ENCODE measurements at regions not wholly inside any gene's neighbourhood (a gene's known extent, or its start where the extent isn't known, plus 50 kb on each side); places are given as distances from the start of the nearest gene placed in this dataset.

DNA sequence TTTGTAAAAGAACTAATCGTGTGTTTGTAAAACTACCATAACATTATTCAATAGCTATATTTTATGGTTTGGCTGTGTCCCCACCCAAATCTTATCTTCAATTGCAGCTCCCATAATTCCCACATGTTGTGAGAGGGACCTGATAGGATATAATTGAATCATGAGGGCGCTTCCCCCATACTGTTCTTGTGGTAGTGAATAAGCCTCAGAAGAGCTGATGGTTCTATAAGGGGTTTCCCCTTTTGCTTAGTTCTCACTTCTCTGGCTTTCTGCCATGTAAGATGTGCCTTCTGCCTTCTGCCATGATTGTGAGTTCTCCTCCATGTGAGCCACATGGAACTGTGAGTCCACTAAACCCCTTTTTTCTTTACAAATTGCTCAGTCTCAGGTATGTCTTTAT is 1372.3 kb downstream of the AMY1C start:
- TF ChIP-seq, protein P1, sequence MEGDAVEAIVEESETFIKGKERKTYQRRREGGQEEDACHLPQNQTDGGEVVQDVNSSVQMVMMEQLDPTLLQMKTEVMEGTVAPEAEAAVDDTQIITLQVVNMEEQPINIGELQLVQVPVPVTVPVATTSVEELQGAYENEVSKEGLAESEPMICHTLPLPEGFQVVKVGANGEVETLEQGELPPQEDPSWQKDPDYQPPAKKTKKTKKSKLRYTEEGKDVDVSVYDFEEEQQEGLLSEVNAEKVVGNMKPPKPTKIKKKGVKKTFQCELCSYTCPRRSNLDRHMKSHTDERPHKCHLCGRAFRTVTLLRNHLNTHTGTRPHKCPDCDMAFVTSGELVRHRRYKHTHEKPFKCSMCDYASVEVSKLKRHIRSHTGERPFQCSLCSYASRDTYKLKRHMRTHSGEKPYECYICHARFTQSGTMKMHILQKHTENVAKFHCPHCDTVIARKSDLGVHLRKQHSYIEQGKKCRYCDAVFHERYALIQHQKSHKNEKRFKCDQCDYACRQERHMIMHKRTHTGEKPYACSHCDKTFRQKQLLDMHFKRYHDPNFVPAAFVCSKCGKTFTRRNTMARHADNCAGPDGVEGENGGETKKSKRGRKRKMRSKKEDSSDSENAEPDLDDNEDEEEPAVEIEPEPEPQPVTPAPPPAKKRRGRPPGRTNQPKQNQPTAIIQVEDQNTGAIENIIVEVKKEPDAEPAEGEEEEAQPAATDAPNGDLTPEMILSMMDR (IDR thresholded peaks at IDR 0.05; ENCODE audit: insufficient read depth, low read length, poor library complexity, severe bottlenecking) = no peak
- H3K27me3 ChIP-seq (replicated peaks; ENCODE audit: control insufficient read depth, insufficient read depth, low read length) = no peaks in the 10 kb centered on the region
- no peak overlapping the region for H3K4me3 ChIP-seq (replicated peaks; ENCODE audit: low read depth, low read length)
- H3K36me3 ChIP-seq (ENCODE audit: control insufficient read depth, insufficient read depth, low read length) = no peaks in the 10 kb centered on the region
- no peak for DNase-seq (ENCODE audit: extremely low read depth, insufficient read length)

DNA sequence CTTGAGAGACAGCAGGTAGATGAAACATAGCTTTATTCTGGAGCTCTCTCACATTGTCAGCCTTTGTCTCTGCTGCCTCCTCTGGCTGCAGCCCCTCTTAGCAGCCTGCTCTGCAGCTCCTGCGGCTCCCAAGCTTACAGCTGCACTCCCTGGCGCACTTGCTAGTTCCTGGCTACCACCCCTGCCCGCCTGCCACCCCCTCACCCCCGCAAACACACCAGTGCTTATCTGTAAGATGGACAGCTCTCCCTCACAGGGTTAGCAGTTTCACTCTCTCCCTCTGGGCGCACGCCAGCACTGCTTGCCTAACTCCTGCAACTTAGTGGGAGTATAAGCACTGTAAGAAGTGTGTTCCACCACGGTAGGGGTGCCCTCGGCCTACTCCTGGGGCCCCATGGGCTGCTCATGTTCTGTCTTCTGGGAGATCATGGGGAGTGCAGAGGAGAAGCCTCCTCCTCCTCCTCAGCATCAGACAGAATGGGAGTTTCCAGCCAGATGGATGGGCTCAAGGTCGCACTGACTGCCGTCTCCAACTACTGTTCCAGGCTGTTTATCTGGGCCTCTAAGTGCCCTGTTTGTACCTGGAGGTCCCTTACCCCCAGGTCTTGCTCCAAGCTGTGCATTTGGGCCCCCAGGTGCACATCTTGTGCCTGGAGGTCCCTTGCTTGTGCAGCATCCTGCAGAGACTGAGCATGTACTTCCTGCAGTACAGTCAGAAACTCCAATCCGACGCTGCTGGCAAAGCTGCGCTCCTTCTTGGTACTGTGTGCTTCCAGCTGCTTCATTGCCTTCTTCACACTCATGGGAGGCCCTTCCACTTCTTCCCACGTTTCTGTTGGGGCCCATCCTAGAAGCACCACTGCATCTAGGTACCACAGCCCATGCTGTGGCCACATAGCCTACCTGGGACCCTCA is 1388.1 kb downstream of the AMY1C start:
- H3K36me3 ChIP-seq (ENCODE audit: control insufficient read depth, insufficient read depth, low read length) = no peaks in the 10 kb centered on the region
- H3K27me3 ChIP-seq (replicated peaks; ENCODE audit: control insufficient read depth, insufficient read depth, low read length) = no peaks in the 10 kb centered on the region
- TF ChIP-seq, protein P1 (IDR thresholded peaks at IDR 0.05; ENCODE audit: insufficient read depth, low read length, poor library complexity, severe bottlenecking) = peak; percentile 28
- peak; percentile 0 for DNase-seq (ENCODE audit: extremely low read depth, insufficient read length)
- no peak overlapping the region for H3K4me3 ChIP-seq (replicated peaks; ENCODE audit: low read depth, low read length)

DNA sequence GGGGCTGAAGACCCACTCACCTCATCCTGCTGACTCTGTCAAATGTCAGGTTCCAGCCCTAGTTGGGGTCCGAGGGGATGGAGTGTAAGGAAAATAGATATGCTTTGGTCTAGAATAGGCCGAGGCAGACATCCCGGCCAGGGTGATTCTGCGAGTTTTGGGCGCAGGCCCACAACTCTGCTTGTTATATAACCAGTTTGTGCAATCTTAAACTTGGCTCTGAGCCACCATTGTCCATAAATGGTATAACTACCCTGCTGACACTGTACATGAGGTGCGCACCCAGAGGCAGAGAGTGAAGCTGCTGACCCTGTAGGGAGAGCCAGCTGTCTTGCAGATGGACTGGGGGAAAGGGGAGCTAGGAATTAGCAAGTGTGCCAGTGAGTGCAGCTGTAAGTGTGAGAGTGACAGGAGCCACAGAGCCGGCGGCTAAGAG is 1388.8 kb downstream of the AMY1C start:
- TF ChIP-seq, protein P1 (IDR thresholded peaks at IDR 0.05; ENCODE audit: insufficient read depth, low read length, poor library complexity, severe bottlenecking) = no peak
- no peaks in the 10 kb centered on the region for H3K27me3 ChIP-seq (replicated peaks; ENCODE audit: control insufficient read depth, insufficient read depth, low read length)
- no peak for DNase-seq (ENCODE audit: extremely low read depth, insufficient read length)
- H3K36me3 ChIP-seq (ENCODE audit: control insufficient read depth, insufficient read depth, low read length) = no peaks in the 10 kb centered on the region
- H3K4me3 ChIP-seq (replicated peaks; ENCODE audit: low read depth, low read length) = no peak overlapping the region

DNA sequence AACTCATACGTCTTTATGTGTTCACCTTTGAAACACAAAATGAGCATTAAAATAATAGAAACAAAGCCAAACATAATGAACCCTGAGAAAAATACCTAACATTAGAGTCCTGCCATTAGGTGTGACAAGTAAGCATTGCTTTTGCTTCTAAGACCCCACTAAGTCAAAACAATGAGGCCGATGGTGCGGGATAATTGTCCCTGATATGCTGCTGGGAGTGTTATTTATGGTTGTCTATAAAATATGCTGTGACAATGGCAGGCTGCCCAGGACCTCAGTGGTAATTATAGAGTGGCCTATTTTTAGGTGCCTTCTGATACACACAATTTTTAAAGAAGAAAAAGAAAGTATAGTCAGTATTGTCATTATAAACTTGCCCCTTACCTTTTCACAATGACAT is 1423.1 kb downstream of the AMY1C start:
- no peak for DNase-seq (ENCODE audit: extremely low read depth, insufficient read length)
- Histone ChIP-seq H3K27me3 (replicated peaks; ENCODE audit: control insufficient read depth, insufficient read depth, low read length) (no peaks in the 10 kb centered on the region), H3K36me3 (ENCODE audit: control insufficient read depth, insufficient read depth, low read length) (no peaks in the 10 kb centered on the region), H3K4me3 (replicated peaks; ENCODE audit: low read depth, low read length) (no peak overlapping the region)
- TF ChIP-seq, protein P1 (IDR thresholded peaks at IDR 0.05; ENCODE audit: insufficient read depth, low read length, poor library complexity, severe bottlenecking) = no peak

DNA sequence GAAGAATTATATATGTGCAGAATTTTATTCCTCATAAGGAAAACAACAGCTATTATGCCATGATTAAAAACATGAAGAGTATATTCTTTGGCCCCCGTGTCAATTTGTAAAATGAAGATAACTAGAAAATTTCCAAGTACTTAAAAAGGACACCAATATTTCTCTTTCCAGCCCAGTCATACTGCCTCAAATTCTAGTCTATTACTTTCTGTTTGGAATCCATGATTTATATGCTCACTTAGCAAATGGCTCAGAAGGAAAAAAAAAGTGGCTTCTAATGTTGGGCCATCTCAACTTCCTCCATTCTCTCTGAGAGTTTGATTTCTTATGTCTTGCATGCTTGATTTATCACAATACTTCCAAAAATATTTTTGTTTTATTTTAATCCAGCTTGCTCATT is 1431.1 kb downstream of the AMY1C start:
- no peak overlapping the region for H3K4me3 ChIP-seq (replicated peaks; ENCODE audit: low read depth, low read length)
- TF ChIP-seq, protein P1 (IDR thresholded peaks at IDR 0.05; ENCODE audit: insufficient read depth, low read length, poor library complexity, severe bottlenecking) = no peak
- H3K27me3 ChIP-seq (replicated peaks; ENCODE audit: control insufficient read depth, insufficient read depth, low read length) = no peaks in the 10 kb centered on the region
- no peak for DNase-seq (ENCODE audit: extremely low read depth, insufficient read length)
- H3K36me3 ChIP-seq (ENCODE audit: control insufficient read depth, insufficient read depth, low read length) = no peaks in the 10 kb centered on the region
